GM23248 (cell line): ENCODE measurements at regions not wholly inside any gene's neighbourhood (a gene's known extent, or its start where the extent isn't known, plus 50 kb on each side); places are given as distances from the start of the nearest gene placed in this dataset.

Experiments used
- DNase-seq: peaks from one replicate; pipeline ENCODE4 v3.0.0-alpha.2; 2015
- H2AFZ ChIP-seq: fragments of 200-600 bp; sonication (generic); 2 replicates; pipeline ENCODE4 v1.6.1; 2016; ENCODE audit warnings: antibody characterized with exemption
- H3F3A ChIP-seq: fragments of 200-600 bp; sonication (generic); 2 replicates; pipeline ENCODE4 v1.6.1; 2016; ENCODE audit warnings: mild to moderate bottlenecking, antibody characterized with exemption, mixed run types; ENCODE audit not compliant: insufficient read depth
- H3K27ac ChIP-seq: fragments of 200-600 bp; sonication (generic); 2 replicates; pipeline ENCODE4 v1.5.1; 2016; ENCODE audit warnings: mild to moderate bottlenecking
- H3K27me3 ChIP-seq: fragments of 200-600 bp; sonication (generic); replicated peaks from 2 replicates; pipeline ENCODE4 v1.6.1; 2016; ENCODE audit warnings: mild to moderate bottlenecking; ENCODE audit not compliant: insufficient read depth
- H3K36me3 ChIP-seq: fragments of 200-600 bp; sonication (generic); 2 replicates; pipeline ENCODE4 v1.6.1; 2016; ENCODE audit warnings: low read depth, mild to moderate bottlenecking
- H3K4me1 ChIP-seq: fragments of 200-600 bp; sonication (generic); 2 replicates; pipeline ENCODE4 v1.6.1; 2016; ENCODE audit warnings: mild to moderate bottlenecking; ENCODE audit not compliant: insufficient read depth
- H3K4me2 ChIP-seq: fragments of 200-600 bp; sonication (generic); one replicate; pipeline ENCODE4 v1.6.1; 2016; ENCODE audit warnings: mild to moderate bottlenecking; ENCODE audit not compliant: unreplicated experiment
- H3K4me3 ChIP-seq: fragments of 200-600 bp; sonication (generic); 2 replicates; pipeline ENCODE4 v1.5.1; 2016; ENCODE audit warnings: mild to moderate bottlenecking
- H3K79me2 ChIP-seq: fragments of 200-600 bp; sonication (generic); 2 replicates; pipeline ENCODE4 v1.6.1; 2016; ENCODE audit warnings: mild to moderate bottlenecking; ENCODE audit not compliant: insufficient read depth
- H3K9ac ChIP-seq: fragments of 200-600 bp; sonication (generic); 2 replicates; pipeline ENCODE4 v1.6.1; 2016; ENCODE audit warnings: mild to moderate bottlenecking
- H3K9me2 ChIP-seq: fragments of 200-600 bp; sonication (generic); 2 replicates; pipeline ENCODE4 v1.6.1; 2016; ENCODE audit warnings: mixed run types, mild to moderate bottlenecking, moderate library complexity; ENCODE audit not compliant: insufficient read depth
- H3K9me3 ChIP-seq: fragments of 200-600 bp; sonication (generic); one replicate; pipeline ENCODE4 v1.6.1; 2017; ENCODE audit warnings: low read depth
- H4K20me1 ChIP-seq: fragments of 200-600 bp; sonication (generic); 2 replicates; pipeline ENCODE4 v1.6.0; 2016; ENCODE audit not compliant: insufficient read depth
- EZH2 ChIP-seq: fragments of 200-600 bp; sonication (generic); IDR thresholded peaks from 2 replicates; pipeline ENCODE4 v1.6.1; 2018; ENCODE audit warnings: antibody characterized with exemption, mild to moderate bottlenecking; ENCODE audit not compliant: insufficient read depth, poor library complexity, severe bottlenecking
- EZH2phosphoT487 ChIP-seq: fragments of 200-600 bp; sonication (generic); IDR thresholded peaks from 2 replicates; pipeline ENCODE4 v1.6.1; 2018; ENCODE audit warnings: antibody characterized with exemption, moderate library complexity, mild to moderate bottlenecking, low read depth; ENCODE audit not compliant: insufficient read depth
- WGBS, 2 experiments: methylation state at CpG; one replicate each; pipeline ENCODE4 v1.1.6; 2015 to 2017; ENCODE audit warnings: low lambda C conversion rate in 2 of 2, low coverage in 1 of 2; ENCODE audit errors: missing lambda C conversion rate in 2 of 2; 5-methylcytosine and 5-hydroxymethylcytosine counted together
- in situ Hi-C: fragments of 300-500 bp; cut with MboI; formaldehyde crosslinking; loops from 2 replicates; pipeline ENCODE4 v1.15.0; 2020

DNA sequence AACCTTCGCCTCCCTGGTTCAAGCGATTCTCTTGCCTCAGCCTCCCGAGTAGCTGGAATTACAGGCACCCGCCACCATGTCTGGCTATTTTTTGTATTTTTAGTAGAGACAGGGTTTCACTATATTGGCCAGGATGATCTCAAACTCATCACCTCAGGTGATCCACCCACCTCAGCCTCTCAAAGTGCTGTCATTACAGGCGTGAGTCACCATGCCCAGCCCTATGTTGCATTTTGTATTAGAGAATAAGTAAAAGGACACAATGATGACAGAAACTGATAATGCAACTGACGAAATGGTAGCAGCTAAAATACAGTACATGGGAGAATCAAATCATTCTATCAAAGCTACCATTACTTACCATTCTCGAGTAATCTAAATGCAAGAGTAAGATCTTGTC is 276.7 kb downstream of the DSEL start:
- H3F3A ChIP-seq = no peaks in the 10 kb centered on the region; the same call in 1 of the 2 replicates
- 95 to 99% methylated on average over 7 of the region's 7 CpGs for WGBS, 2 experiments
- H3K4me2 ChIP-seq = no peak overlapping the region
- H3K9ac ChIP-seq = no peak overlapping the region
- H3K9me3 ChIP-seq = no peaks in the 10 kb centered on the region
- TF ChIP-seq EZH2 = no peak
- TF ChIP-seq EZH2phosphoT487 = no peak
- no peak overlapping the region for H3K27ac ChIP-seq
- H3K4me1 ChIP-seq = peaks cover 9% of the 10 kb centered on the region
- no peaks in the 10 kb centered on the region for H3K9me2 ChIP-seq
- no peaks in the 10 kb centered on the region for H3K79me2 ChIP-seq
- no peak overlapping the region for H3K4me3 ChIP-seq
- no peak for DNase-seq
- no peaks in the 10 kb centered on the region for H4K20me1 ChIP-seq
- no peak overlapping the region for H2AFZ ChIP-seq
- H3K27me3 ChIP-seq = no peaks in the 10 kb centered on the region
- no peaks in the 10 kb centered on the region for H3K36me3 ChIP-seq
- in situ Hi-C loops = loop anchor here (25.0 kb wide), 1 partner anchor 622 kb away; no protein-coding TSS in a partner anchor

DNA sequence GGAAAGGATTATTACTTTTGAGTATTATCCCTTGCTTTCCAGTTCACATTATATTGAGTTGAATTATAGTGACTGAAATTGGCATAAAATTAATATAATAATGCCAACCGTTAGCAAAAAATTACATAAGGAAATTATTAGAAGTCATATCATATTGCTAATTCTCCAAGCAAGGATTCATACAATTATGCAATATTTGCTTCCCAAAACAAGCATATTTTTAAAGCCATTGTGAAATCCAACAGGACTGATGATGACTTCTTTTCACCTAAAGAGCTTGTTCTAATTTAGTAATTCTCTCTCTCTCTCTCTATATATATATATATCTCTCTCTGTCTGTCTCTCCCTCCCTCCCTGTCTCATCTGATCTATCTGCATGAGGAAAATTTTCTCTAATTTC is 283.5 kb downstream of the DSEL start:
- Histone ChIP-seq H3K4me3 (peak overlapping the region; percentile 52), H2AFZ (peak overlapping the region; percentile 62), H4K20me1 (no peaks in the 10 kb centered on the region), H3K36me3 (no peaks in the 10 kb centered on the region), H3K9me2 (no peaks in the 10 kb centered on the region), H3K27ac (peak overlapping the region; percentile 85), H3K9me3 (no peaks in the 10 kb centered on the region), H3K4me2 (peak overlapping the region; percentile 75), H3K79me2 (no peaks in the 10 kb centered on the region), H3K27me3 (no peaks in the 10 kb centered on the region), H3K9ac (peak overlapping the region; percentile 63), H3K4me1 (peaks cover 18% of the 10 kb centered on the region), H3F3A (peaks cover 20% of the 10 kb centered on the region)
- TF ChIP-seq EZH2 (no peak), EZH2phosphoT487 (no peak)
- in situ Hi-C loops = loop anchor here (25.0 kb wide), 1 partner anchor 629 kb away; no protein-coding TSS in a partner anchor
- WGBS, 2 experiments = 0 to 7% methylated on average over 1 of the region's 1 CpG
- peak; percentile 49 for DNase-seq

DNA sequence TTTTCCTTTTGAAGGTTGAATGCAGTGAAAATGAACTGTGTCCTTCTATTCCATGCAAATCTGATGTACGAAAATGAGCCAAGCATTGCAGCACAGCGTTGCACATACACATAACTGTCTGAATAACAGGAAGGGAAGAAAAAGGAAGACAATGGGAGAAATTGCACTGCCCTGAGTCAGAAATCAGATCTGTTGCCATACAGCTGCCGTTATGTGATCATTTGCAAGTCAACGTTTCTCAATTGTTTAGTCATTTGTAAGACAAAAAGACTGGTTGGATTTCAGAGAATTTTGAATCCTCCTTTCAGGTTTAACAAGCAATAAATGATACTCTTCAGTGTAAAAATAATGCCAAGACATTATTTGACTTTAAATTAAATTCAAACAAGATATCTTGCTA is 284.1 kb downstream of the DSEL start:
- WGBS, 2 experiments = 4 to 6% methylated on average over 4 of the region's 4 CpGs
- H3K4me3 ChIP-seq = peak overlapping the region; percentile 52
- H3K9ac ChIP-seq = peak overlapping the region; percentile 63
- H2AFZ ChIP-seq = peak overlapping the region; percentile 62
- peaks cover 18% of the 10 kb centered on the region for H3K4me1 ChIP-seq
- peak overlapping the region; percentile 85 for H3K27ac ChIP-seq
- H3K9me2 ChIP-seq = no peaks in the 10 kb centered on the region
- H3K9me3 ChIP-seq = no peaks in the 10 kb centered on the region
- in situ Hi-C loops = loop anchor here (25.0 kb wide), 1 partner anchor 630 kb away; no protein-coding TSS in a partner anchor
- no peaks in the 10 kb centered on the region for H4K20me1 ChIP-seq
- DNase-seq = peak; percentile 88
- no peaks in the 10 kb centered on the region for H3K36me3 ChIP-seq
- TF ChIP-seq EZH2 = no peak
- no peak for TF ChIP-seq EZH2phosphoT487
- H3K27me3 ChIP-seq = no peaks in the 10 kb centered on the region
- peak overlapping the region; percentile 75 for H3K4me2 ChIP-seq
- H3K79me2 ChIP-seq = no peaks in the 10 kb centered on the region
- H3F3A ChIP-seq = peaks cover 20% of the 10 kb centered on the region

DNA sequence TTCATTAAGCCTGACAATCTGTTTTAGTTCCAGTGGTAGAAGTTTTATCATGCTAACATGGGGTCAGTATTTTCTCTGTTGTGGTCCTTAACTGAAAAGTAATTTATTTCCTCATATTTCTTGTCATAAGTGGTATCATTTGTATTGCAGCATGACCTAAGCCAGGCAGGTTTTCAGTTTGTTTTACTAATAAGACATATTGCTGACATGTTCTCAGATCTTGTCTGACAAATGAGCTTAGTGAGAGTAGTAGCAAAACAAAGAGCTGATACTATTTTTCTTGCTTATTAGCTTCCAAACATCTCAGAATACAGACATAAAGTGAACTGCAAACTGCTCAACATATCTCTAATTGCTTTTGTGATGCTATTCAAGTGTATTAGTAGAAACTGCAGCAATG is 293.6 kb downstream of the DSEL start:
- Histone ChIP-seq H3K4me3 (no peak overlapping the region), H3K79me2 (no peaks in the 10 kb centered on the region), H3K9me3 (no peaks in the 10 kb centered on the region), H3K4me1 (0 out of 2 replicates have a peak, but pooled peaks cover 7% of the 10 kb centered on the region), H4K20me1 (no peaks in the 10 kb centered on the region), H3K4me2 (no peak overlapping the region), H3F3A (no peaks in the 10 kb centered on the region), H3K36me3 (no peaks in the 10 kb centered on the region), H3K9me2 (no peaks in the 10 kb centered on the region), H3K27ac (no peak overlapping the region), H2AFZ (0 out of 2 replicates have a peak overlapping the region, but pooled peaks have one; percentile 27), H3K27me3 (no peaks in the 10 kb centered on the region), H3K9ac (no peak overlapping the region)
- no peak for TF ChIP-seq EZH2
- TF ChIP-seq EZH2phosphoT487 = no peak
- no peak for DNase-seq
- in situ Hi-C loops = loop anchor here (10.0 kb wide), 1 partner anchor 292 kb away; the partner anchor contains the start of gene DSEL
